NCI-H128 (cell line): ENCODE measurements at regions not wholly inside any gene's neighbourhood (a gene's known extent, or its start where the extent isn't known, plus 50 kb on each side); places are given as distances from the start of the nearest gene placed in this dataset.

Experiments used
- DNase-seq: peaks from one replicate; lab custom pipeline; 2025; ENCODE audit not compliant: unreplicated experiment; lab: John Stamatoyannopoulos, UW

DNA sequence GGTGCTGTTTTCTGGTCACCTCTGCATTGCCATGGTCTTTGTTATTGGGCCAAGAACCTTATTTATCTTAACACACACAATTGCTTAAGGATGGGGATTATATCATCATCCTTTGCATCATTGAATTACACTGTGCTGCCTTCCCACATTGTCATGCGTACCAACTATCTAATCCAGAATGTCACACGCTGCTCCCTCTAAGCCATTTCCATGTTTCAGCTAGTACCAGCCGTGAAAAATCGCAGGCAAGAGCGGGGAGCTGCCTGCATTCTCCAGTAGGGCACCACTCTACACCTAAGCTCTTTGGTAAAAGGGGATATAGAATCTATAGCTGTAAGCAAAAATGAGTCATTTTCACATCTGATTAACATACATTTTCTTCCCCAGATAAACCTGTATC is 277.0 kb downstream of the PRL start:
- DNase-seq: no peak

- no peak for DNase-seq
Observed at GRCh38 chr6:22020299-22021003, 276.4 kb downstream of the PRL start.

DNA sequence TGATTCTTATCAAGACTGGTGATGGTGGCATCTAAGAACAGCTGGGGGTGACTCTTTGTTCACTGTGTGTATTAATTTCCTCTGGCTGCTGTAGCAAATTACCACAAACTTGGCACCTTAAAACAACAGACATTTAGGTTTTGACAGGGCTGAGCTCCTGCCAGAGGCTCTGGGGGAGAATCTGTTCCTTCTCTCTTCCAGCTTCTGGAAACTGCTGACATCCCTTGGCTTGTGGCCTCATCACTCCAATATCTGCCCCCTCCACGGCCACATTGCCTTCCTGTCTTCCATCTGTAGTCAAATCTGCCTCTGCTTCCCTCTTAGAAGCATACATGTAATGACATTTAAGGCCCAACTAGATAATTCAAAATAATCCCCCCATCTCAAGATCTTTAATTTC is 274.9 kb downstream of the PRL start:
- no peak for DNase-seq

DNA sequence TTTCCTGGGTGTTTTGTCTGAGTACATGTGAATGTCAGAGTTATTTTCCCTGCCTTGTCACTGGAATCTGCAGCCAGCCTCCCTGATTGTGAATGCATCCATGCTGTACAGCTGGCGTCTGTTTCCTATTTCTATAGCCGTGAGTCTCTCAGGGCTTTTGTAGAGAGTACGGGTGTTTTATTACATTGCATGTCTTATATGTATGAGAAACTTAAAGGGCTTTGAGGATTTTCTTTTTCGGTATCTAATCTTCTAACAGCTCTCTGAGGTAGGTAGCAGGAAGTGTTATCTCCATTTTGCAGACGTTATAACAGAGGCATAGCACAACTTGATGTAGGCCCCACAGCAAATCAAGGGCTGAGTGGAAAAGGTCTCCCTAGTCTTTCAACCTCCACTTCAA is 272.9 kb downstream of the PRL start:
- no peak for DNase-seq

DNA sequence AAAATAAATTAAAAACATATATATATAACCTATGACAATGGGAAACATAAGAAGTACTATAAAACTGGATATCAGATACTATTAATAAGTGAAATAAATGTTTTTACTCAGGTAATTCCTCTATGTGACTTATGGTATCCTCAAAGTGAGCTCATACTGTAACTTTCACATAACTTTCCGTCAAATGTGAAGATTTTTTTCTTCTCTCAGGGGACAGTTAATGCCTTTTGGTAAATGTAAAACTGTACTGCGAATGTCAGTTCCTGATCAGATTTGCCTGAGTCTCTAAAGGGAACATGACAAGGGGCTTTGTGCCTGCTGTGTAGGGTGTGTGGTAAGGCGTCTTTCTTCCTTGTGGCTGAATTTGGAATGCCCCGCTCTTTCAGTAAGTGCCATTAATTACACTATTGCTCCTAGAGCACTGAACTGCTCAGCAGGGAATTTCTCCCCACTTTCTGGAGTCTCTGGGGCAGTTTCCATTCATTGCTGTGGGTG is 271.8 kb downstream of the PRL start:
- no peak for DNase-seq

DNA sequence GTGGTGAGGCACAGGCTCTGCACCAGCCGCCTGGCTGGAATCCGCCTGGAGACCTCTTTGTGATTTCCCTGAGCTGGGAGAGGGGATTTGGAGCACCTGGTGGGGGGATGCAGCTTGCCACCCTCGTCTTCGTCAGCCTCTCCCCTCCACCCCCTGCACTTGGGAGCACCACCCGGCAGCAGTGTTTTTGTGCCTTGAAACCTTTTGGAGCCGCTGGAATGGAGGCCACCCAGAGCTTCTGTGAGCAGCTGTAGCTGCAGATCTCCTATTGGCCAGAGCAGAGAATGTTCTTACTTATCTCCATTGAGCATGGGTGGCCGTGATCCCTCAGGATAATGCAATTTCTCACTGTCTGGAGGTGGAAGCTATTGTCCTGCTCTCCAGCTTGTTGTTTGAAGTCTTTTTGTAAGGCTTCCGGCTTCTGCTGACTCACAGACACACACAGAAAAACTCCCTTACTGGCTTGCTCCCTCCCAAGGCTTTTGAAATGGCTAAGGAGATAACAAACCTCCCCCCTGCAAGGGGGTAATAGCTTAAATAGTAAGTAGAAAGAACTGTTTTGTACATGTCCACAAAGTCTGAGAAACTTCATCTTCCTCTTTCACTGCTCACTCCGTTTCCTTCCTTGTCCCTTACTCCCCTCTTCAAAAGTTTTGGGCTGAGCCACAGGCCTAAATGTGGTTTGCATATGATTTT is 271.2 kb downstream of the PRL start:
- DNase-seq: no peak

GRCh38 chr6:22026164-22026678 is 270.6 kb downstream of the PRL start:
- DNase-seq: no peak

- no peak for DNase-seq
Observed at GRCh38 chr6:22027040-22027725, 269.7 kb downstream of the PRL start.

DNA sequence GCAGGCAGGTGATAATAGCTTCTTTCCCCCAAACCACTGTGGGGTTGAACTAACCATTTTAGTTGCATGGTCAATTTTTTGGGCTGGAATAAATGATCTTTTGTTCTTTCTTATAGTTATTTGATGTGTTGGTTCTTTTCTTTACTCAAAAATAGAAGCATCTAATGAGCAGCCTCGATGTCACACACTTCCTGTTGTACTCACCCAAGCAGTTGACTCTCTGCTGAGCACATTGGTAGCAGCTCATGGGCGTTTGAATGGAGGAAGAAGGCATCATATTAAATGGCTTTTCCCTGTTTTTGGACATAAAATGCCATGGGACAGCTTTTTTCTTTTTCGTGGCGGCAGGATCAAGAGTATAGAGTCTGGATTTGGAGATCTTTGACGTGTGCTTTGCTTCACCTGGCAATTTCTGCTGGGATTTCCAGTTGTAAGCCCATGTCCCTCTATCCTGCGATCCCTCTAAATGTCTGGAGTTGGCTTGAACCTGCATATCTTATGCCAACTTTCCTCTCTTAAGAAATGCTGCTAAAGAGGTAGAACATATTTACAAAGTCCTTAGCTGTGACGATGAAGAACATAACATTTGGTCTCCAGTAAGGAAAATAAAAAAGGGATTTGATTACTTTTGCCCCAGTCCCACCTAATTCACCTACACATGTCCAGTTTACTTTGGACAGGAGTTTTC is 268.3 kb downstream of the PRL start:
- no peak for DNase-seq

- no peak for DNase-seq
Observed at GRCh38 chr6:22029171-22029570, 267.7 kb downstream of the PRL start.

- DNase-seq: no peak
Observed at GRCh38 chr6:22030730-22031619, 265.9 kb downstream of the PRL start.

DNA sequence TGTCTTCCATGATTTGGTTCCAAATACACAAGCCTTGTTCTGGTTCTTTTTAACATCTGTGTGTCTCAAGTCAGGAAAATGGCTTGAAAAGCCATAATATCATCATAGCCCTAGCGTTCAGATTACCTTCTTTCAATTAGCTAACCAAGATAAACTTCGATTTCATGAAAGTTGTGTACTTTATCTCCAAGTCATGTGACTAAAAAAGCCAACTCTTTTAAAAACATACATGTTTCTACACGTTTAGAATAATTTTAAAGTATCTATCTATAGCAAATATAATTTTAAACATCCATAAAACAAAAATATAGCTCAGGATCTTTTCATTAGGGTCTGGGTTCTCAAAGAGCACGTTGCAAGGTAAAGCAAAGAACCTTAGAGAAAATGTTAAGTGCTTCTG is 261.1 kb downstream of the PRL start:
- DNase-seq: no peak

GRCh38 chr6:22036275-22036674 is 260.6 kb downstream of the PRL start:
- no peak for DNase-seq

DNA sequence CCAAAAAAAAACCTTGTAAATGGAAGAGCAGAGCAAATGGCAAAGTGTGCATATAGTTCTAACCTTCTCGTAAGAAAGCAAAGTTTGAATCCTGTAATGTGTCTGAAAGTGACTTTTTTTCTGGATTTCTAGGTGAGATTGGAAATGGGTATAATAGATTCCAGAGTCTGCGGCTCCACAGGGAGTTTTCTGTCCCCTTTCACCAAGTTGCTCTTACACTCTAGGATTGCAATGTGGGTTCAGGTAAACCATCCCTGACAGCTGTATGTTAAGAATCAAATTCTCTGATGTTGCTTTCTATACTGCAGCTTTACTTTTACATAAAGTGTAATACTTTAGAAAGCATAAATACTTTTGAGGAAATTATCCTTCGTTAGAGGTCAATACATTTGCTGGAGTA is 260.1 kb downstream of the PRL start:
- DNase-seq: no peak

- DNase-seq: no peak
Observed at GRCh38 chr6:22041797-22042480, 254.9 kb downstream of the PRL start.

DNA sequence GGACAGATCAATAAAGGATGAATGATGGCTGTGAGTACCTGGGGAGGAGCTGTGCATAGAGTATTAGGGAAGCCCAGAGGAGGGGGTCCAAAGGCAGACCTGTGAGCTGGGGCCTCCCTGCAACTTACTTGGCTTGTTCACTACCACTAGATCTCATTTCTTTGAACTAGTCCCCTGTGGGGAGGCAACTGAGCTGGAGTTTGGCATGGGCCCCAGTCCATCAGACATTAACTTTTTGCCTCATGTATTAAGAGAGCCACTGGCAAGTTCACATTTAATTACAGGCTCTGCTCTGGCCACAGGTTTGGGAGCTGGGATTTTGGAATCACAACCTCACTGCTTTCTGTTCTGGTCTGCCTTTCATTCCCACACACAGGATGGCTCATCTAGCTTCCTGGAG is 254.1 kb downstream of the PRL start:
- no peak for DNase-seq

DNA sequence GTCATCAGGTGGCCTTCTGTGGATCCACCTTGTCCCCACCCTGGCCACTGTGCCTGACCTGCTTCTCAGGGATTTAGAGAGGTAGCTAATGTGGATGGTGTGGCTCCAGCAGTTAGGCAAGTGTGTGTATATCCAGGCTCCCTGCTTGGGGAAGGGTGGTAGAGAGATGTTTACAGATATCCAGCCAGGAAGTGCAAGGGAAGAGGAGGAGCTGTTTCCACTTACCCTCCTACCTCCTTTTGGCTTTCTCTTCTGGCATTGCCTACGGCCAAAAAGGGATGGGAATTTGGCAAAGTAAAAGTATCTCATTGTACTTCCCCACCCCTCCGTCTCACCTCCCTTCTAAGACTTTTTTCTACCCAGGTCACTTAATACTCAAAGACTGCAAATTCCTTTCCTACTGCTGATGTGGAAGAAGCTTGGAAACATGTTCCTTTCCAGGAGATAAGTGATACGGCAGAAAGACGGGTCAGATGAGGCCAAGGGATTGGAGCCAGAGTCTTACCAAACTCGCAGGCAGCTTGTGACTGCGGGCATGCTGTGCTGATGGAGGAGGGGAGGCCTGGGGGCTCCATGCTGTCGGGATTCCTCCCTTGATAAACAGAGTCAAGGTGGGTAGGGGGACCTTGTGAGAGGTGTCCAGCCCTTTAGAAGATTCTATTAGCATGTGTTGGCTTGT is 253.4 kb downstream of the PRL start:
- DNase-seq: no peak

DNA sequence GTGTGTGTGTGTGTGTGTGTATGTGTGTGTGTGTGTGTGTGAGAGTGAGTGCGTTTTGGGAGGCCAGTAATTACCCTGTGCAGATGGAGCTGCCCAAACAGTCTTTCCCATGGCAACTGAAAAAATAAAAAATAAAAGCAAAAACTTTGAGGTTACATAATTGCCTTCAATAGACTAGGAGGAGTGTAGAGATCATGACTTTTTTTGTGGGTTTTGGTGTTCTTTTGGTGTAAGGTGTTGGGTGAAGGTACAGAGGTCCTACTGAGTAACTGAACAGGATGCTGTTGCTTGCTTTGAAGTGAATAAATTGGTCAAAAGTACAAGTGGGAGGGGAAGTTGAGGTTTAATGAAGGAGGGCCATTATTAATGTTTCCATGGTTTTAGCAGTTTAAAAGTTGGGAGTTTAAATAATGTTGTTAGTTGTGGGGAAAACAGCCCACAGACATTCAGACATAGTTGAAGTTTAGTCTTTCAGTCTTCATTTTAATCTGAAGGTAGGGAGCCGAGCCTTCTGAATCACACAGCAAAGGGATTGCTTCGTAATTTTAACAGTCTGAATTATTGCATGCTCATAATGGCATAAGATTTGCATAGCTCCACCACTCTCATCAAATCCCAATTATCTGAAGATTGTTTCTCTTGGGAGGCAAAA is 251.4 kb downstream of the PRL start:
- DNase-seq: no peak

DNA sequence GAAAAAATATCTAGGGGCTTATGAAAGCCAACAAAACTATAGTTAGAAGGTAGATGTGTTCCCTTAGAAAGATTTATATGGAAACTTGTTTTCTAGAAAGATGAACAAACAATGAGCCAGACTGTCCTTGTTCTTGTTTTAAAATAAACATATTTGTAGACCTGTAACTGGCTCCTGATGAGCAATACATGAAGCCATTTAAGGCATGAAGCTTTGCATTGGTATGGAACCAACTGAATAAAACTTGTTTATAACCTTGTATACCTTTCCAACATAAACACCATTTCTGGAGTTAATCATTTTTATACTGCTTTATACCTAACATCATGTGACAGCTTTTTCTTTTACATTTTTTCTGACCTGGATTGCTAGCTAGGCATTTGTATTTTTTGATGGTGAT is 247.8 kb downstream of the PRL start:
- no peak for DNase-seq
